BJ (cell line): ENCODE measurements at regions not wholly inside any gene's neighbourhood (a gene's known extent, or its start where the extent isn't known, plus 50 kb on each side); places are given as distances from the start of the nearest gene placed in this dataset.

Experiments used
- CTCF ChIA-PET: fragments of 350-600 bp; formaldehyde crosslinking; extraction: SDS; loops from one replicate; lab custom pipeline; 2021; ENCODE audit warnings: antibody characterized with exemption, inconsistent platforms; lab: Yijun Ruan, JAX
- POLR2A ChIA-PET: fragments of 300-600 bp; sonication (Branson Sonifier 250); formaldehyde crosslinking; extraction: SDS; loops from one replicate; lab custom pipeline; 2021; ENCODE audit warnings: antibody characterized with exemption; lab: Charles Lee
- DNase-seq: peaks from one replicate; pipeline ENCODE4 v3.0.0-alpha.2; 2011; ENCODE audit warnings: low read depth
- H3K27me3 ChIP-seq: 2 replicates; pipeline ENCODE4 v1.6.0; 2011; ENCODE audit warnings: low read length; ENCODE audit not compliant: control insufficient read depth, insufficient read depth
- H3K36me3 ChIP-seq: 2 replicates; pipeline ENCODE4 v1.5.1; 2011; ENCODE audit warnings: low read length; ENCODE audit not compliant: control insufficient read depth, insufficient read depth
- H3K4me3 ChIP-seq: 2 replicates; pipeline ENCODE4 v1.5.1; 2011; ENCODE audit warnings: low read depth, mild to moderate bottlenecking, control low read depth, low read length
- TF ChIP-seq, protein P1 (sequence below): IDR thresholded peaks from 2 replicates; pipeline ENCODE4 v1.5.1; 2011; ENCODE audit warnings: low read depth, mild to moderate bottlenecking, control low read depth, inconsistent platforms, low read length, moderate library complexity; ENCODE audit not compliant: insufficient read depth

DNA sequence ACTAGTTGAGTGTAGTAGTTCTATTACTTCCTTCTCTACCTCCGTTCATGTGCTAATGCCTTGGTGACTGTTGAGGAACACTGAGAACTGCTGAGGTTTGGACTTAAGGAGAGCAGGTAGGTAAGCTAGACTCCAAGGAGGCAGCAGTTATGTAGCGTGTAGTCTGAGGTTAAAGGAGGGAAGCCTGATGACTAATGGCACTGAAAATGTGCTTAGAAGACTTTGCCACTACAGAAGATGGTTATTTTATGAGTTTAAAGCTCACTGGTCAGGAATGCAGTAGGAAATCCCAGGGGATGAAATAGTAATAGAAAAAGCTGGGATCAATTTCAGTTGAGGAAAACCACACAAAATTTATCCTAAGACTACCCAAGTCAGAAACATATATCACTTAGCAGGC, 1077.3 kb downstream of the RAPGEF2 start:
- Histone ChIP-seq H3K36me3 (no peaks in the 10 kb centered on the region), H3K4me3 (no peak overlapping the region), H3K27me3 (no peaks in the 10 kb centered on the region)
- peak; percentile 6 for DNase-seq
- POLR2A ChIA-PET: no interaction called here
- TF ChIP-seq, protein P1, sequence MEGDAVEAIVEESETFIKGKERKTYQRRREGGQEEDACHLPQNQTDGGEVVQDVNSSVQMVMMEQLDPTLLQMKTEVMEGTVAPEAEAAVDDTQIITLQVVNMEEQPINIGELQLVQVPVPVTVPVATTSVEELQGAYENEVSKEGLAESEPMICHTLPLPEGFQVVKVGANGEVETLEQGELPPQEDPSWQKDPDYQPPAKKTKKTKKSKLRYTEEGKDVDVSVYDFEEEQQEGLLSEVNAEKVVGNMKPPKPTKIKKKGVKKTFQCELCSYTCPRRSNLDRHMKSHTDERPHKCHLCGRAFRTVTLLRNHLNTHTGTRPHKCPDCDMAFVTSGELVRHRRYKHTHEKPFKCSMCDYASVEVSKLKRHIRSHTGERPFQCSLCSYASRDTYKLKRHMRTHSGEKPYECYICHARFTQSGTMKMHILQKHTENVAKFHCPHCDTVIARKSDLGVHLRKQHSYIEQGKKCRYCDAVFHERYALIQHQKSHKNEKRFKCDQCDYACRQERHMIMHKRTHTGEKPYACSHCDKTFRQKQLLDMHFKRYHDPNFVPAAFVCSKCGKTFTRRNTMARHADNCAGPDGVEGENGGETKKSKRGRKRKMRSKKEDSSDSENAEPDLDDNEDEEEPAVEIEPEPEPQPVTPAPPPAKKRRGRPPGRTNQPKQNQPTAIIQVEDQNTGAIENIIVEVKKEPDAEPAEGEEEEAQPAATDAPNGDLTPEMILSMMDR: no peak
- CTCF ChIA-PET: no interaction called here

DNA sequence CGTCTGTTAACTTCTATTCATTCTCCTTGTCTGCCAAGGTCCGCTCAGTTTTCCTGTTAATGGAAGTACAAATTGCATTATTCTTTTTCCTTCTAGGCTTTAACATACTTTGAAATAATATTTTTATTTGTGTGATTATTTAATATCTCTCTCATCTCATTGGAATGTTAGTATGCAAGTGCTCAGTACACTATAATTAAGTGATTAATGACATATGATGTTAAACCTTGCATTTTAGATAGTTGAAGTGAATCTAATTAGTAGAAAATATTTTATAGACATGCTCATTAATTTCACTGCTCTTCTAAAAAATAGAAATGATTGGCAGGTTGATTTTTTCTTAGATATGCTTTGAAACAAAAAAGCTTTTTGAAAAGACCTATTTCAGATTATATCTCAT, 1079.8 kb downstream of the RAPGEF2 start:
- no peaks in the 10 kb centered on the region for H3K27me3 ChIP-seq
- TF ChIP-seq, protein P1: no peak
- DNase-seq: no peak
- POLR2A ChIA-PET: no interaction called here
- CTCF ChIA-PET: no interaction called here
- no peak overlapping the region for H3K4me3 ChIP-seq
- no peaks in the 10 kb centered on the region for H3K36me3 ChIP-seq

DNA sequence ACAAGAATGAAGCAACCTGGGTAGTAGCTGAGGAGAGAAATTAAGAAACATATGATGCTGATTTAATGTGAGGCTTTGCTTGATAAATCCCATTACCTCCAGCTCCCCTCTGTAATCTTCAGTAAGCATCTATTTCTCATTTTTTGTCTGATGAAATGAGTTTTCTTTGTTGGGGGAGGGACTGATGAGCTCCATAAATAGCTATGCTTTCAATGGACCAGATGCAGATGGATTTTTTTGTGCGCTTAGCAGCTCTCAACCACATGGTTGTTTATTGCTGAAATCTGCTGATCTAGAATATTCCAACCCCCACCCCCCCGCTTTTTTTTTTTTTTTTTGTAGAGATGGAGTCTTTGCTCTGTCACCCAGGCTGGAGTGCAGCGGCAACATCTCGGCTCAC, 1082.0 kb downstream of the RAPGEF2 start:
- TF ChIP-seq, protein P1: no peak
- Histone ChIP-seq H3K27me3 (no peaks in the 10 kb centered on the region), H3K36me3 (no peaks in the 10 kb centered on the region), H3K4me3 (no peak overlapping the region)
- no peak for DNase-seq
- ChIA-PET CTCF (no interaction called here), POLR2A (no interaction called here)

DNA sequence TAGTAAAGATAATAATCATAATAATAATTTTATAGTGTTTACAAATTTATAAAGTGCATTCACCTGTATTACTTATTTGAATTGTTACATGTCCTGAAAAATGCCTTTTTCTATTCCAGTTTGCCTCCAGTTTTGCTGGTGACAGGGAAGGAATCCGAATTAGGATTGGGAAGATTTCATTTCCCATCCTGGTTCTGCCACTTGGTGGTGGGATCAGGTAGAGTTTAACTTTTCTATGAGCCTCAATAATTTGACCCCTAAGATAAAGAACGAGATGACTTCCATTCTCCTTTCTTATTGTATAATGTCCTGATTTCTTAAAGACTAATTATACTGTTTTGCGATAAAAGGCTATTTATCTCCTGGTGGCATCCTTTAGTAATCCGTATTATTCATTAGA, 1090.9 kb downstream of the RAPGEF2 start:
- Histone ChIP-seq H3K4me3 (no peak overlapping the region), H3K27me3 (no peaks in the 10 kb centered on the region), H3K36me3 (no peaks in the 10 kb centered on the region)
- TF ChIP-seq, protein P1: no peak
- DNase-seq: no peak
- POLR2A ChIA-PET: no interaction called here
- CTCF ChIA-PET: no interaction called here

DNA sequence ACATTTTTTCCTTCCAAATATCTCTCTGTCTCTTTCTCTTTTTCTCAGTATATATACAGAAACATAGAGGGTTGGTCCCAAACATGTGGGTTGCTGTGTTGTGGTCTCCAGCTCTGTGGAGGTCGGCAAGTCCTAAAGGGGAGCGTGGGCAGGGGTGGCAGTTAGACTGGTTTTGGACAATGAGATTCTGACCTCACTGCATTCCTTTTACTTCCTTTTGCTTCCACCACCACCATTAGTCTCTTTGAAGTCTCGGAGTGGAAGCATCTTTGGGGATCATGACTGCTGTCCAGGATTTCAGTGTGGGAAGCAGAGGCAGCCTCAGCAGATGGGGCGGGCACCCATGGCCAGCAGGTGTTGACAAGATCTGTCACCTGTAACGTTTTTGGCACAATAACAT, 1091.8 kb downstream of the RAPGEF2 start:
- no peak for DNase-seq
- Histone ChIP-seq H3K4me3 (no peak overlapping the region), H3K27me3 (no peaks in the 10 kb centered on the region), H3K36me3 (no peaks in the 10 kb centered on the region)
- POLR2A ChIA-PET: no interaction called here
- CTCF ChIA-PET: no interaction called here
- TF ChIP-seq, protein P1: no peak
